Right forelimb (tissue), 1 donor: ENCODE measurements at regions not wholly inside any gene's neighbourhood (a gene's known extent, or its start where the extent isn't known, plus 50 kb on each side); places are given as distances from the start of the nearest gene placed in this dataset.
A peak's percentile ranks its signal among the peaks of the same experiment; 100 is the strongest.
"Not testable (repeated sequence)": the region's sequence is repeated elsewhere in the genome, so short reads cannot be mapped to it uniquely, and the experiment has no call there.

Experiments
- DNase-seq: peaks from one replicate; pipeline ENCODE4 v3.0.0-alpha.2; 2018

DNA sequence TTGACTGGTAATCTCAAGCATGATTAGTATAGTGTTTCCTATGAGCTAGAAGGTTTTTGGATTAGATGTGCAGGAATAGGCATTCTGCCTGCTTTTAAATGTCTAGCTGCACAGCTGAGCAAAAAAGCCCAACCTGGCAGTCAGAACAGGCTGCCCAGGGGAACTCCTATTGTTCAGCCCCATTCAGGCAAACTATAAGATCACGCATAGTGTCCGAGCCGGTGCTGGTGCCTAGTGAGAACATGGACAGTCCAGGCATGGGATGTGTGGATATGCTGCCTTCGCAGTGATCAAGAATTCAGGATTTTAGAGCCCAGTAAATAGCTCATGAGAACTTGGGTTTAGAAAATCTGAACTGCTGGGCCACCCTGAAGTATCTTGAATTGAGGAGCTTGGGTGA, 348.8 kb downstream of the UTRN start:
- DNase-seq, result no peak

DNA sequence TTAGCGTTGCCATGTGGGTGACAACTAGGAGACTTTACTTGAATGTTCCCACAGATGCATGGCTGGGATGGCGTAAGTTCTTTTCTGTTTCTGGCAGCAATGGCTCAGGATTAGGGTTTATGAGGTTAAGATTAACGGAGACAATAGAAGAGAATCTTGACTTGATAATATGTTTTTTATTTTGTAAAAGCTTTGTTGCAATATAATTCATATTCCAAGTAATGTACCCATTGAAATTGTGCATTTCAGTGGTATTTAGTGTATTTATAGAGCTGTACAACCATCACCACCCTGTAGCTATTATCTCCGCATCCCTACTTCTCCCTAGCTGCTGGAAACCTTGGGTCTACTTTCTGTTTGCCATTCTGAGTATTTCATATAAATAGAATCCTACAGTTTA, 349.2 kb downstream of the UTRN start:
- no peak for DNase-seq

- DNase-seq, result no peak
Observed at GRCh38 chr6:144635051-144635450, 349.9 kb downstream of the UTRN start.

GRCh38 chr6:144636025-144636424, 350.9 kb downstream of the UTRN start:
- DNase-seq, result not testable (repeated sequence)

DNA sequence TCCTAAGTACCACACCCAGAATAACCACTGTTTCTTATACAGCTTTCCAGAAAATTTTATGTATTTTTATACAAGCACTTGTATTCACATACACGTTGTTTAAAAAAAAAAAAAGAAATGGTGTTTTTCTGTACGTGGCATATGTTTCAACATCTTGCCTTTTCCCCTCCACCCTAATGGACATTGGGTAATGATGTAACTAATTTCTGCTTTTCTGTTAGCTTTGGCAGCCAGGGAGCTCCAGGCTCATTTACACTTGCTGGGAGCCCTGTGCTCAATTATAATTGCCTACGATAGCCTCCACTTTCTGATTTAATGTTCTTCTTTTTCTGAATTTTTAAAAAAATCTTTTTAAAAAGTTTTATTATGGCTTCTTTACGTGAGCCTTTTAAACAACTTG, 352.4 kb downstream of the UTRN start:
- DNase-seq, result no peak

DNA sequence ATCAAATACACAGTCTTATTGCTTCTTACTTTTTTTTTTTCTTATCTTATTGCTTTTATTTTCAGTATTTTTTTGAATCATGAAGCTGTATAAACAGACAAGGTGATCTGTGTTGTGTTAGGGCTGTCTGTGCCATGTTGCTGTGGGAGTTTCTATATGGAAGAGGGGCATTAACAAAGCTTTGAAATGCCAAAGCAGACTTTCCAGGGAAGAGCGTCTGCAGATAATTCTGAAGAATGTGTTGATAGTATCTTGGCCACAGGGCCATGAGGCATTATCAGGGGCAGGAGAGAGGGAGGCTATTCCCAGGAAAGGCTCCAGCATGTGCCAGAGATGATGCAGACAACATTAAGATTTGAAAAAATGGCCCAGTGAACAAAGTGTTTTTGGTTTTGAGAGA, 354.5 kb downstream of the UTRN start:
- DNase-seq, result no peak

DNA sequence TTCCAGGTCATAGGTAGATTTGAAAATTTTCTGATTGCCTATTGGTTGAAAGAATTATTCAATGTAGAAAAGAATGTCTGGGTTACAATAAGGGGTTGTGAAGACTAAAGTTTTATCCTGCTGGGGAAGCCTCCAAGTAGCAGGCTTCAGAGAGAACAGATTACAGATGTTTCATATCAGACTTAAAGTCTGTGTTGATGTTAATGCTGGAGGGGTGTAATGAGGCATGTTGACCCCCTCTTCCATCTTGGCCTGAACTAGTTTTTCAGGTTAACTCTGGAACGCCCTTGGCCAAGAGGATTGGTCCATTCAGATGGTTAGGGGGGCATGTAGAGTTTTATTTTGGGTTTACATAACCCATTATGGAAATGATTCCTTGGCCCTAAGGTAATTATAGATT, 356.2 kb downstream of the UTRN start:
- DNase-seq, result no peak

DNA sequence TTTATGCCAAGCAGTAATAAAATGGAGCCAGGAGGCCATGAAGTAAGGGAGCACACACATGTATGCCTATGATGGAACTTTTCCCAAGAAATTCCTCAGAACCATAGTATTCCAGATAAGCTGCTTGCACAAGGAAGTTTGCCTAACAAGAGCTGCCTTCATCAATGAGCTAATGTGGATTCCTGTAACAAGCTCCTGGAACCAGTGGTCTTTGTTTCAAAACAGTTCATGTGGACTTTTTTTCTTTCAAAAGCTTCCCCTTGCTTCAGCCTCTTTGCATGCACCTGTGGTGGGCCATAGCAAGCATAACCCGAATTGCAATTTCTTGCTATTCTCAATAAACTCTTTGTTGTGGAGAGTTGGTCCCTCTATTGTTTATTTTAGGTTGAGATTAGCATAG, 359.6 kb downstream of the UTRN start:
- no peak for DNase-seq

- no peak for DNase-seq
Observed at GRCh38 chr6:144646093-144647056, 361.2 kb downstream of the UTRN start.

- DNase-seq, result no peak
Observed at GRCh38 chr6:144647406-144647964, 362.4 kb downstream of the UTRN start.

DNA sequence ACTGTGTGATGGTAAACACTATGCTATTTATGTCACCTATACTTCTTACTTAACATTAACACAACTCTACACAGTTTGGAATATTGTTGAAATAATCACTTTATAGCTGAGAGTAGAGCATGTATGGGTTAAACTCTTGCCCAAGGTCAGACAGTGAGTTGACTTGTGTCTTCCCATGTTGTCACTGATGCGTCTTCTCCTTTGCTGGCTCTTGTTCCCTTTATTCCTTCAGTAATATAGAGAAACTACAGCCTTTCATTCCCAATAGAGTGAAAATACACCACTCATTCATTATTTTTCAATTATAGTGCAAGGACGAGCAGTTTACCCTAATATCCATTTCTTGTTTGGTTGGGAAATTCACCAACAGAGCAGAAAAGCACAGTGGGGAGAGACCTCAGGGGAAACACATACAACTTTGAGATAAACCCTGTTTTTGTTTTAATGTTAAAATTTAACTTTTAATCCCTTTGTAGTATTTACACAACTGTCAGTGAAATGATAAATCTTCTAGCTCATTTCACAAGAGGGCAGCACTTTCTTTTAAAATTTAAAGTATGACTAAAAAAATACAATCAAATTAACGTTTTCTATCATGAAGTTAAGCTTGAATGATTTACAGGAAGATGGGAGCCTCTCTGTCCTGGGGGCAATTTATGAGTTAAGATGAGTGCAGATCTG, 363.0 kb downstream of the UTRN start:
- DNase-seq, result no peak

DNA sequence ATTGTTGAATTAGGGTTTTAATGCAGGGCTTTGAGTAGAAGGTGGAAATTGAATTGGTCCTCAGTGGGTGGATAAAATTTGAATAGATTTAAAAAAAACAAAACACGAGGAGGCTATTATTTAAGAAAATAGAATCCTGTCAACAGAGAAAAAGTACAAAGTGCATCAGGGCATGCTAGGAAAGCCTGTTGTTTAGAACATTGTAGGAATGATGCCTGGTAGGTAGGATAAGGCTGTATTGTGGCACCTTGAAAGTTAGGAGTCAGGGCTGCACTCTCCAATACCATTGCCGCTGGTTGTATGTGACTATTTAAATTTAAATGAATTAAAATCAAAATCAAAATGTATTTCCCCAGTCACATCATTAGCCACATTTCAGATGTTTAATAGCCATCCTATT, 363.9 kb downstream of the UTRN start:
- no peak for DNase-seq

GRCh38 chr6:144651234-144651633, 366.1 kb downstream of the UTRN start:
- DNase-seq, result no peak

- DNase-seq, result no peak
Observed at GRCh38 chr6:144652292-144652891, 367.3 kb downstream of the UTRN start.

DNA sequence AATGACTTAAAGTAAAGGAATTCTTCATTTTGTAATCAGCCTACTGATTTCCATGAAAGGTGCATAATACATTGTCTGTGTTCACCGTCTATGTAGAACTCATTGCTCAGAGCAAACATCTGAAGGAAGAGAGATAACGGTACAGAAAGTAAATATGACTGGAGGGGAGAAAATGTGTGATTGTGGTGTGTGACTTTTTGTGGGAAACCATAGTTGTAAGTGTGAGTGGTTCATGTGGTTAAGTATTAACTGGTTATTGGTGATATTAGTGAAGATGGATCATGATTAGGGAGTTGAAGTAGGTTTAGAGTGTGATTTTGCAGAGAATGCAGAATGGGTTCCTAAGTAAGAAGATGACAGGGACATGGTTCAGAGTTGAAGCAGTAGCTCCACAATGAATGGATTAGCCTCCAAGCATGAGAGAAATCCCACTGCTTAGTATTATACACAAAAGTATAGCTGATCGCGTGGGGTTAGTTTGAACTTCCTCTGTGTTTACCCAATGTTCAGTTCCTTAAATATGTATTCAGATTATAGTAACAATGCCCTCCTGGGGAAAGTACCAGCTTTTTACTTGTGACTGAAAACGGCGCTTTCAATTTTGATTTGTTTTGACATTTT, 368.9 kb downstream of the UTRN start:
- DNase-seq, result no peak

GRCh38 chr6:144654506-144654905, 369.4 kb downstream of the UTRN start:
- no peak for DNase-seq

DNA sequence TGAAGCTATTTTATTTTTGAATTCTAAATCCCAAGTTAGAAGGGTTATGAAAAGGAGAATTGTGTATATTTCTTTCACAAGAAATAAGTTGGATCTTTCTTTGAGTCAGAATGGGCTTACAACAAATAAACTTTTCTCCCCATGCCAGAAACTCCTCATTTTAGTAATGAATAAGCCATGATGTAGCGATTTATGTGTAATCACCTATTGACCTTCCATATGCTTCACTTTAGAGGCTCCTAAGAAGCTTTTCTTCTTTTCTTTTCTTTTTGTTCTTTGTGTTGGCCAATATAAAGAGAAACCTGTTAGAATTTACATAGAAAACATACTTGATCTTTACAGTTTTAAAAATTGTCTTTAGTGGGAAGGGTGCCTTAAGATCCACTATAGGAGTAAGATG, 370.2 kb downstream of the UTRN start:
- DNase-seq, result no peak

- no peak for DNase-seq
Observed at GRCh38 chr6:144657691-144658090, 372.6 kb downstream of the UTRN start.

DNA sequence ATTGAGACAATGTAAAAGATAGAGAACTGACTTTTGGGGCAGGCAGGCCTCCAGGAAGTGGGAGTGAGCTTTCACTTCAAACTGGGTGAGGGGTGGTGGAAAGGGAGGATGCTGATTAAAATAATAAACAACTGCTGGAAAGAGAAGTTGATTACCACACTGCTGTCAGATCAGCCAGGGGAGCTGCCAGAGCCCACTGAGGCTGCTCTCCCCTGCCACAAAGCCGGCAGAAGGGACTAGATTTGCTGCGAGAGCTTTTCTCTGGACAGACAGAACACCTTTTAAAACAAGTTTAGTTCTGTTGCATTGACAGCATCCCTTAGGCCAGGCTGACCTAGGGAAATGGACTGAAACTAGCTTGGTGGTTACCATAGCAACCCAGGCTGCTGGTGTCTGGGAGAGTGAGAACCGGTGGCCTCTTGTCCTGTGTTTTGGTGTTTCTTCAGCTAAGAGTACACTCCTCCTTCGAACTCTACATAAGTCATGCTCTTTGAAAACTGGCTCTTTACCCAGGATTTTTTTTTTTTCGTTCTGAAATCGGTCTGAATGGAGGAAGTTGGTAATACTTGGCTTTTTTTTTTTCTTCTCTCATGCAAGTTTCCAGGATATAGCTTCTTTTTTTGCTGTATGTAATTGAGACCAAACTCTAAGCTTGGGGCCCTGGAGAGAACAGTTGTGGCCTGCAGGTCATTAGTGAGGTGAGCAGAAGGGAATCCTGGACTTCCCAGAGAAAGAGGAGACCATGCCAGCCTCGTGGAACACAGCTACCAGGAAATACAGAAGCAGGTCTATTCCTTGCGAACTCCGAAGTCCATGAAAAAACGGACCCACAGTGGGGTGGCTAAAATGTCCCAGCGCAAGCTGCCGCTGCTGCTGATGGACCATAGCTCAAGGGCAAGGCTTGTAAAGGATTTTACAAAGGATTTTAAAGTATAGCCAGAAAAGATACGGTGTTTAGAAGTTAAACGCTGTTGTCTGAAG, 374.4 kb downstream of the UTRN start:
- peak; percentile 53 for DNase-seq

GRCh38 chr6:144660561-144661115, 375.5 kb downstream of the UTRN start:
- DNase-seq, result peak; percentile 46

- DNase-seq, result no peak
Observed at GRCh38 chr6:144661116-144661806, 376.1 kb downstream of the UTRN start.
